ENCODE measurements at regions not wholly inside any gene's neighbourhood (a gene's known extent, or its start where the extent isn't known, plus 50 kb on each side); places are given as distances from the start of the nearest gene placed in this dataset.
"Not testable (repeated sequence)": the region's sequence is repeated elsewhere in the genome, so short reads cannot be mapped to it uniquely, and the experiment has no call there.

- no peak for DNase-seq (ENCODE audit: low read depth)
- no peak overlapping the region for H3K4me3 ChIP-seq (replicated peaks; ENCODE audit: low read depth, low read length)
- TF ChIP-seq CTCF (IDR thresholded peaks at IDR 0.05; ENCODE audit: low read length, missing control alignments) = no peak
Observed at GRCh38 chr4:166182145-166182544, 309.1 kb downstream of the TLL1 start.

- no peak overlapping the region for H3K4me3 ChIP-seq (replicated peaks; ENCODE audit: low read depth, low read length)
- no peak for TF ChIP-seq CTCF (IDR thresholded peaks at IDR 0.05; ENCODE audit: low read length, missing control alignments)
- DNase-seq (ENCODE audit: low read depth) = no peak
Observed at GRCh38 chr4:166195101-166195500, 322.1 kb downstream of the TLL1 start.

- H3K4me3 ChIP-seq (replicated peaks; ENCODE audit: low read depth, low read length) = no peak overlapping the region
- TF ChIP-seq CTCF (IDR thresholded peaks at IDR 0.05; ENCODE audit: low read length, missing control alignments) = no peak
- DNase-seq (ENCODE audit: low read depth) = peak; percentile 12
Observed at GRCh38 chr4:166197166-166197565, 324.1 kb downstream of the TLL1 start.

GRCh38 chr4:166198041-166198440, 325.0 kb downstream of the TLL1 start:
- no peak for TF ChIP-seq CTCF (IDR thresholded peaks at IDR 0.05; ENCODE audit: low read length, missing control alignments)
- DNase-seq (ENCODE audit: low read depth) = no peak

GRCh38 chr4:166198516-166199310, 325.7 kb downstream of the TLL1 start:
- TF ChIP-seq CTCF (IDR thresholded peaks at IDR 0.05; ENCODE audit: low read length, missing control alignments) = no peak
- peak overlapping the region; percentile 39 for H3K4me3 ChIP-seq (replicated peaks; ENCODE audit: low read depth, low read length)
- DNase-seq (ENCODE audit: low read depth) = no peak

More at GRCh38 chr4:166198041-166198440, 325.0 kb downstream of the TLL1 start:
- H3K4me3 ChIP-seq (replicated peaks; ENCODE audit: low read depth, low read length) = peak overlapping the region; percentile 39

- TF ChIP-seq CTCF (IDR thresholded peaks at IDR 0.05; ENCODE audit: low read length, missing control alignments) = no peak
- H3K4me3 ChIP-seq (replicated peaks; ENCODE audit: low read depth, low read length) = no peak overlapping the region
- DNase-seq (ENCODE audit: low read depth) = no peak
Observed at GRCh38 chr4:166202991-166203390, 330.0 kb downstream of the TLL1 start.

GRCh38 chr4:166212326-166212725, 339.3 kb downstream of the TLL1 start:
- not testable (repeated sequence) for DNase-seq (ENCODE audit: low read depth); H3K4me3 ChIP-seq (replicated peaks; ENCODE audit: low read depth, low read length)
